ENCODE measurements at regions not wholly inside any gene's neighbourhood (a gene's known extent, or its start where the extent isn't known, plus 50 kb on each side); places are given as distances from the start of the nearest gene placed in this dataset.

DNA sequence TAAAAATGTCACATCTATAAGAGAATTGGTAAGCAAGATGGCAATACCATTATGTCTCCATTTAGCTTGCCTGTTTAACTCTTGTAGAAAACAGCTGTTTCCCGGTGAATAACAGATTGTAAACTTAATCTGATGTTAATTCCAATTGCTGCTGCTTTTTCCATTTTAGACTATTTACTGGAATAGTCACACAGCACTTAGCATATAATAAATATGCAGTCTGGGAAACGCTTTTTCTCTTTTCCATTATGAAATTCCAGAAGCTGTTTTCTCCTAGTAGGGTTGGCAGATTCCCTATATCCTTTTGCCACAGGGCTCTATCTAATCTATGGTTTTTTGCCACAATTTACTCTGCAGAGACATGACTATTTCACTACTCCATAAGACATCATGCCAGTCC lies 148.0 kb downstream of the CEMIP2 start:
- TF ChIP-seq MAX (IDR thresholded peaks at IDR 0.05) (no peak), TEAD4 (IDR thresholded peaks at IDR 0.05) (no peak), TCF12 (IDR thresholded peaks at IDR 0.05; ENCODE audit: low read depth) (no peak), NFIC (IDR thresholded peaks at IDR 0.05) (no peak), CEBPB (IDR thresholded peaks at IDR 0.05) (no peak), YY1 (IDR thresholded peaks at IDR 0.05; ENCODE audit: low read depth) (no peak), FOXM1 (IDR thresholded peaks at IDR 0.05; ENCODE audit: borderline replicate concordance, low read depth) (no peak), REST (IDR thresholded peaks at IDR 0.05; ENCODE audit: low read depth) (no peak), ZBTB7A (IDR thresholded peaks at IDR 0.05; ENCODE audit: low read depth) (no peak), EP300 (IDR thresholded peaks at IDR 0.05; ENCODE audit: borderline replicate concordance) (no peak), EGR1 (IDR thresholded peaks at IDR 0.05) (no peak), CREB1 (IDR thresholded peaks at IDR 0.05; ENCODE audit: low read depth) (no peak), TAF1 (IDR thresholded peaks at IDR 0.05; ENCODE audit: low read depth) (no peak), RAD21 (IDR thresholded peaks at IDR 0.05; ENCODE audit: low read depth) (no peak)
- TF ChIP-seq, protein P1, sequence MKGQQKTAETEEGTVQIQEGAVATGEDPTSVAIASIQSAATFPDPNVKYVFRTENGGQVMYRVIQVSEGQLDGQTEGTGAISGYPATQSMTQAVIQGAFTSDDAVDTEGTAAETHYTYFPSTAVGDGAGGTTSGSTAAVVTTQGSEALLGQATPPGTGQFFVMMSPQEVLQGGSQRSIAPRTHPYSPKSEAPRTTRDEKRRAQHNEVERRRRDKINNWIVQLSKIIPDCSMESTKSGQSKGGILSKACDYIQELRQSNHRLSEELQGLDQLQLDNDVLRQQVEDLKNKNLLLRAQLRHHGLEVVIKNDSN (IDR thresholded peaks at IDR 0.05): no peak

- TF ChIP-seq TCF12 (IDR thresholded peaks at IDR 0.05; ENCODE audit: low read depth): no peak
- no peak for TF ChIP-seq EP300 (IDR thresholded peaks at IDR 0.05; ENCODE audit: borderline replicate concordance)
- no peak for TF ChIP-seq CEBPB (IDR thresholded peaks at IDR 0.05)
- TF ChIP-seq NFIC (IDR thresholded peaks at IDR 0.05): no peak
These were observed 148.4 kb downstream of the CEMIP2 start for GRCh38 chr9:71619926-71620325.

DNA sequence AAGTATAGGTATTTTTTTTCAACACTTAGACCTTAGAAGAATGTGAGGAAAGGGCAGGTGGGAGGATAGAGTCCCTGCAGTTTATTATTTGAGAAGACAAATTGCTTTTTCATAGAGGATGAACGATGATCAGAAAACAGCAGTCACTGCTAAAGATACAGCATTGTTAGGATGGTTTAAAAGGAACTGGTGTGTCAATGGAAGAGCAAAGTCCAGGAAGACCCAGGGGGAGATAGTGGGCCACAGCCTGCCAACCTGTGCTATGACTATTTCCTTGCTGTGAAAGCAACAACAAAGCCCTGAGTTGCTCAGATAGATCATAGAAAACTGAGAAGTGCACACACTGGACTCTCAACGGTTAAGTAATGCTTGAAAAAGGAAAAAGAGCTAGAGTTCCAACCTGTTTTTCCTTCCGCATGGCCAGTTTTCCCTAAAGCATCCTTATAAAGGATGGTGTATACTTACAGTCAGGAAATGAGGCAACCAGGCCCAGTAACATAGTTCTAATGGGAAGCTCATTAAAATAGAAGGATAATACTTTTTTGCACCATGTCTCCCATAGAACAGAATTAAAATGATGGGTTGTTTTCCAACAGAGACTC lies 153.8 kb downstream of the CEMIP2 start:
- TF ChIP-seq EGR1 (IDR thresholded peaks at IDR 0.05) (no peak), CEBPB (IDR thresholded peaks at IDR 0.05) (no peak), NFIC (IDR thresholded peaks at IDR 0.05) (no peak), EP300 (IDR thresholded peaks at IDR 0.05; ENCODE audit: borderline replicate concordance) (no peak), YY1 (IDR thresholded peaks at IDR 0.05; ENCODE audit: low read depth) (no peak), TAF1 (IDR thresholded peaks at IDR 0.05; ENCODE audit: low read depth) (no peak), TEAD4 (IDR thresholded peaks at IDR 0.05) (no peak), MAX (IDR thresholded peaks at IDR 0.05) (no peak), TCF12 (IDR thresholded peaks at IDR 0.05; ENCODE audit: low read depth) (no peak), RAD21 (IDR thresholded peaks at IDR 0.05; ENCODE audit: low read depth) (no peak), FOXM1 (IDR thresholded peaks at IDR 0.05; ENCODE audit: borderline replicate concordance, low read depth) (no peak), ZBTB7A (IDR thresholded peaks at IDR 0.05; ENCODE audit: low read depth) (no peak), REST (IDR thresholded peaks at IDR 0.05; ENCODE audit: low read depth) (no peak), CREB1 (IDR thresholded peaks at IDR 0.05; ENCODE audit: low read depth) (no peak)
- TF ChIP-seq, protein P1 (IDR thresholded peaks at IDR 0.05): no peak

DNA sequence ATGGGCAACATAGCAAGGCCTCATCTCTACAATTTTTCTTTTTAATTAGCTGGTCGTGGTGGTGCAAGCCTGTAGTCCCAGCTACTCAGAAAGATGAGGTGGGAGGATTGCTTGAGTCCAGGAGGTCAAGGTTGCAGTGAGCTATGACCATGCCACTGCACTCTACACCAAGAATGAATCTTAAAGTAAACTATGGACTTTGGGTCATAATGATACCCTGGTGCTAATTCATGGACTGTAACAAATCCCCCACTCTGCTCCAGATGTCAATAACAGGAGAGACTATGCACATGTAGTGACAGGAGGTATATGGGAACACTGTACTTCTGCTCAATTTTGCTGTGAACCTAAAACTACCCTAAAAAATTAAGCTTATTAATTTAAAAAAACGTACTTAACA lies 155.4 kb downstream of the CEMIP2 start:
- TF ChIP-seq ZBTB7A (IDR thresholded peaks at IDR 0.05; ENCODE audit: low read depth) (no peak), MAX (IDR thresholded peaks at IDR 0.05) (no peak), EP300 (IDR thresholded peaks at IDR 0.05; ENCODE audit: borderline replicate concordance) (no peak), NFIC (IDR thresholded peaks at IDR 0.05) (no peak), CREB1 (IDR thresholded peaks at IDR 0.05; ENCODE audit: low read depth) (no peak), CEBPB (IDR thresholded peaks at IDR 0.05) (no peak)

GRCh38 chr9:71609448-71609830 lies 158.9 kb downstream of the CEMIP2 start:
- TF ChIP-seq NFIC (IDR thresholded peaks at IDR 0.05): no peak
- no peak for TF ChIP-seq ZBTB7A (IDR thresholded peaks at IDR 0.05; ENCODE audit: low read depth)
- TF ChIP-seq REST (IDR thresholded peaks at IDR 0.05; ENCODE audit: low read depth): no peak
- no peak for TF ChIP-seq RAD21 (IDR thresholded peaks at IDR 0.05; ENCODE audit: low read depth)
- no peak for TF ChIP-seq YY1 (IDR thresholded peaks at IDR 0.05; ENCODE audit: low read depth)
- TF ChIP-seq EP300 (IDR thresholded peaks at IDR 0.05; ENCODE audit: borderline replicate concordance): no peak
- no peak for TF ChIP-seq FOXM1 (IDR thresholded peaks at IDR 0.05; ENCODE audit: borderline replicate concordance, low read depth)
- TF ChIP-seq CEBPB (IDR thresholded peaks at IDR 0.05): no peak
- TF ChIP-seq, protein P1 (IDR thresholded peaks at IDR 0.05): no peak
- no peak for TF ChIP-seq EGR1 (IDR thresholded peaks at IDR 0.05)
- TF ChIP-seq TCF12 (IDR thresholded peaks at IDR 0.05; ENCODE audit: low read depth): no peak
- no peak for TF ChIP-seq TAF1 (IDR thresholded peaks at IDR 0.05; ENCODE audit: low read depth)
- no peak for TF ChIP-seq TEAD4 (IDR thresholded peaks at IDR 0.05)
- no peak for TF ChIP-seq CREB1 (IDR thresholded peaks at IDR 0.05; ENCODE audit: low read depth)
- no peak for TF ChIP-seq MAX (IDR thresholded peaks at IDR 0.05)

Data from Ishikawa (cell line).